Nephron progenitor cell (in vitro differentiated cells): ENCODE measurements at regions not wholly inside any gene's neighbourhood (a gene's known extent, or its start where the extent isn't known, plus 50 kb on each side); places are given as distances from the start of the nearest gene placed in this dataset.

Experiments used
- DNase-seq: peaks from one replicate; pipeline ENCODE4 v3.0.0; 2021
- H3K27ac Mint-ChIP-seq: 2 replicates; pipeline ENCODE4 v1.8.0; 2021; ENCODE audit warnings: mild to moderate bottlenecking, moderate library complexity, mixed read lengths
- H3K27me3 Mint-ChIP-seq: 2 replicates; pipeline ENCODE4 v1.8.0; 2021; ENCODE audit warnings: mild to moderate bottlenecking, low read depth, mixed read lengths; ENCODE audit not compliant: poor library complexity
- H3K36me3 Mint-ChIP-seq: 2 replicates; pipeline ENCODE4 v1.8.0; 2021; ENCODE audit warnings: low read depth, mixed read lengths
- H3K4me1 Mint-ChIP-seq: 2 replicates; pipeline ENCODE4 v1.8.0; 2021; ENCODE audit warnings: mixed read lengths
- H3K4me3 Mint-ChIP-seq: 2 replicates; pipeline ENCODE4 v1.8.0; 2021; ENCODE audit warnings: mild to moderate bottlenecking, moderate library complexity, mixed read lengths
- H3K9me3 Mint-ChIP-seq: 2 replicates; pipeline ENCODE4 v1.8.0; 2021; ENCODE audit warnings: mild to moderate bottlenecking, moderate library complexity, mixed read lengths
- TF ChIP-seq, protein P1 (sequence below): fragments of 200-600 bp; sonication (generic); IDR thresholded peaks from 2 replicates; pipeline ENCODE4 v1.5.0; 2021; ENCODE audit warnings: antibody characterized with exemption

DNA sequence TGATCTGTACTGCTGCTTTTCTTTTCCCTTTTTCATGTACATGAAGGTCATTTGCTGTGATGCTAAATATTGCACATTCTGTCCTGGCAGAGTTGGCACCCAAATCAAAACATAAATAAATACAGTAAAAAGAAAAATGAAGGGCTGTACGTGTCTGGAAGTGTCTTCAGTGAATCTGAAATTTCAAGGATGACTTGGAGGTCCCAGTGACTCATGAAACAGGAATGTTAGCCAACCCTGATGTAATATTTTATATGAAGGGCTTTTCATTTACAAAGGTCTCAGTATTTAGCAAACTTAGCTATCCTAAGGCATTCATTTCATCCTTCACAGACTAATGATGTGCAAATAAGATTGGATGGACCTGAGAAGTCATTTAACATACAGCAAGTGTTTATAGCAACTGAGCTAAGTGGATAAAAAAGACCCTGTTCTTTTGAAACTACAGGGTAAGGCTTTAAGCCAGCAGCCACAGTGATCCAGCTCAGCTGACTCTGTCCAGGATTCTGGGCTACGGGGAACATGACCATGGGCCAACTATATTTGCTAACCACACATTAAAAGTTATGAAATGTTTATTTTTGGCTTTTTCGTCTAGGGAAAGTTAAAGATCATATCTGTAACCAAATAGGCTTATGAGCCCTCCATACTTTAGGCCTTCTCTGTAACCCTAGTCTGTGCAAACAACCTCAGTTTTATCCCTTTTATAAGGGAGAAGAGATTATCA is 104.0 kb upstream of the DMRTA1 start:
- Mint-ChIP-seq H3K9me3 (no peaks in the 10 kb centered on the region), H3K4me1 (no peaks in the 10 kb centered on the region), H3K36me3 (no peaks in the 10 kb centered on the region), H3K27ac (no peak overlapping the region), H3K27me3 (no peaks in the 10 kb centered on the region), H3K4me3 (no peak overlapping the region)
- DNase-seq: no peak
- TF ChIP-seq, protein P1, sequence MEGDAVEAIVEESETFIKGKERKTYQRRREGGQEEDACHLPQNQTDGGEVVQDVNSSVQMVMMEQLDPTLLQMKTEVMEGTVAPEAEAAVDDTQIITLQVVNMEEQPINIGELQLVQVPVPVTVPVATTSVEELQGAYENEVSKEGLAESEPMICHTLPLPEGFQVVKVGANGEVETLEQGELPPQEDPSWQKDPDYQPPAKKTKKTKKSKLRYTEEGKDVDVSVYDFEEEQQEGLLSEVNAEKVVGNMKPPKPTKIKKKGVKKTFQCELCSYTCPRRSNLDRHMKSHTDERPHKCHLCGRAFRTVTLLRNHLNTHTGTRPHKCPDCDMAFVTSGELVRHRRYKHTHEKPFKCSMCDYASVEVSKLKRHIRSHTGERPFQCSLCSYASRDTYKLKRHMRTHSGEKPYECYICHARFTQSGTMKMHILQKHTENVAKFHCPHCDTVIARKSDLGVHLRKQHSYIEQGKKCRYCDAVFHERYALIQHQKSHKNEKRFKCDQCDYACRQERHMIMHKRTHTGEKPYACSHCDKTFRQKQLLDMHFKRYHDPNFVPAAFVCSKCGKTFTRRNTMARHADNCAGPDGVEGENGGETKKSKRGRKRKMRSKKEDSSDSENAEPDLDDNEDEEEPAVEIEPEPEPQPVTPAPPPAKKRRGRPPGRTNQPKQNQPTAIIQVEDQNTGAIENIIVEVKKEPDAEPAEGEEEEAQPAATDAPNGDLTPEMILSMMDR: no peak

DNA sequence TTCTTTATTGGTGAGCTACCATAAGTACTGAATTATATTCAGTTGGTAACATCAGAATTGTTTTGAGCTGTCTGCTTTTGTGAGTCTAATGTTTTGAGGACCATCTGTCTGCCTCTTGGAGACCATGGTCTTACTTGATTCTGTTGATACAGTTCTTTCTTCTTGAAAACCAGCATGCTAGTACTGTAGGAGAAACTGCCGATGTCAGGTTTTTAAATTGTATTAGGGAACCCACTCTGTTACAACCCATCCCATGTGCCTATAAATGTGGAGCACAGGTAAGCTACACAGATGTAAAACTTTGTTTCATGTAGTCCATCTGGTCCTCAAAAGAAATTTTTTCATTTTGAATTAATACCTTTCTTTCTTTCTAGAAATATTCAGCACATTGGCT is 103.4 kb upstream of the DMRTA1 start:
- no peak overlapping the region for H3K27ac Mint-ChIP-seq
- H3K27me3 Mint-ChIP-seq: no peaks in the 10 kb centered on the region
- no peak overlapping the region for H3K4me3 Mint-ChIP-seq
- H3K9me3 Mint-ChIP-seq: peaks cover 4% of the 10 kb centered on the region
- TF ChIP-seq, protein P1: no peak
- no peaks in the 10 kb centered on the region for H3K36me3 Mint-ChIP-seq
- H3K4me1 Mint-ChIP-seq: no peaks in the 10 kb centered on the region
- DNase-seq: no peak

DNA sequence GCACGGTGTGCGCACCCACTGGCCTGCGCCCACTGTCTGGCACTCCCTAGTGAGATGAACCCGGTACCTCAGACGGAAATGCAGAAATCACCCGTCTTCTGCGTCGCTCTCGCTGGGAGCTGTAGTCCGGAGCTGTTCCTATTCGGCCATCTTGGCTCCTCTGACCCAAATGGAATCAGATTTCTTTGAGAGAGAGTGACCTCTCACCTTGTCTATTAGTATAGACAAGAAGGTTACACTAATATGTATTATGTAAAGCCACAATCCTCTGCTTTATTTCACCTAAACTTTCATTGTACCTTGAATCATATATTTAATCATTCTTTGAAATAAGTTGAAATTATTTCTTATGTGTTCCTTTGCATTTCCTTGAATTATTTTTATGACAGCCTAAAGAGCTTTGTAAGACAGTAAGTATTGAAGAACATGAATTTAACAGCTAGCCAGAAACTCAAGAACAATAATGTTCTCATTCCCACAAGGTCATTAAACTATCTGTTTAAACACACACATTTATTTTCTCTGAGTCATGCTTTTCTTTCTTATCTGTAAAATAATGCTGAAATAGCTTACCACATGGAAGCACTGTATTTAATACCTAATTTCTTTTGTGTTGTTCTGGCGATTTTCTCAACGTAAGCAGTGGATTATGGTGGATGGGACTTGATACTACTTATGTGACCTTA is 91.8 kb upstream of the DMRTA1 start:
- peaks cover 25% of the 10 kb centered on the region for H3K9me3 Mint-ChIP-seq
- H3K27ac Mint-ChIP-seq: no peak overlapping the region
- DNase-seq: no peak
- no peak overlapping the region for H3K4me3 Mint-ChIP-seq
- TF ChIP-seq, protein P1: no peak
- H3K36me3 Mint-ChIP-seq: peaks cover 19% of the 10 kb centered on the region
- no peaks in the 10 kb centered on the region for H3K4me1 Mint-ChIP-seq
- H3K27me3 Mint-ChIP-seq: no peaks in the 10 kb centered on the region

DNA sequence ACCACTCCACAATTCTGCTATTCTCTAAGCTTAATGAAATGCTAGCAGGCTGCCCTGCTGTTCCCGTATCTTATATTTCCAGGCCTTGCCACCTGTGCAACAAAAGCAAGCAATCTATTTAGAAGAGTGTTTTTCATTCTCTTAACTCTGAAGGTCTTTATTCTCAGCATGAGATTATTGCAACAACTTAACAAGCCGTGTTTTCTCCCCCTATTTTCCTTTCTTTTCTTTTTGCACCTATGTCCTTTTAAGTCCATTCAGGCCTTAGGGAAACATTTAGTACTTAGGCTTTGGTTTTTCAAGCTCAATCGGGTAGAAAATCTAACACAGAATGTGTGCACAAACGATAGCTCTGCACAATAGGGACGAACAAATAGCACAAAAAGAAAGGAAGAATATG is 89.6 kb upstream of the DMRTA1 start:
- no peak for DNase-seq
- TF ChIP-seq, protein P1: no peak
- H3K27ac Mint-ChIP-seq: no peak overlapping the region
- H3K27me3 Mint-ChIP-seq: no peaks in the 10 kb centered on the region
- H3K4me3 Mint-ChIP-seq: no peak overlapping the region
- H3K9me3 Mint-ChIP-seq: peaks cover 25% of the 10 kb centered on the region
- no peaks in the 10 kb centered on the region for H3K4me1 Mint-ChIP-seq
- peaks cover 19% of the 10 kb centered on the region for H3K36me3 Mint-ChIP-seq

DNA sequence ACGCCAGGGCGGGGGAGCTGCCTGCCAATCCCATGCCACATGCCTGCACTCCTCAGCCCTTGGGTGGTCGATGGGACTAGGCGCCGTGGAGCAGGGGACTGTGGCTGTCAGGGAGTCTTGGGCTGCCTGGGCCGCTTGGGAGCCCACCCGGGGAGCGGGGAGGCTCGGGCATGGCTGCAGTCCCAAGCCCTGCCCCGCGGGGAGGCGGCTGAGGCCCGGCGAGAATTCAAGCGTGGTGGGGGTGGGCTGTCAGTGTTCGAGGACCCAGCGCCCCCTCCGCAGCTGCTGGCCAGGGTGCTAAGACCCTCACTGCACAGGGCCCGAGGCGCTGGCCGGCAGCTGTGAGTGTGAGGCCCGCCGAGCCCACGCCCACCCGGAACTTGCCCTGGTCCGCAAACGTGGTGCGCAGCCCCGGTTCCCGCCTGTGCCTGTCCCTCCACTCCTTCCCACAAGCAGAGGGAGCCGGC is 83.2 kb upstream of the DMRTA1 start:
- H3K36me3 Mint-ChIP-seq: peaks cover 5% of the 10 kb centered on the region
- TF ChIP-seq, protein P1: no peak
- no peaks in the 10 kb centered on the region for H3K27me3 Mint-ChIP-seq
- H3K4me3 Mint-ChIP-seq: no peak overlapping the region
- peaks cover 9% of the 10 kb centered on the region for H3K9me3 Mint-ChIP-seq
- H3K27ac Mint-ChIP-seq: no peak overlapping the region
- H3K4me1 Mint-ChIP-seq: no peaks in the 10 kb centered on the region
- no peak for DNase-seq

DNA sequence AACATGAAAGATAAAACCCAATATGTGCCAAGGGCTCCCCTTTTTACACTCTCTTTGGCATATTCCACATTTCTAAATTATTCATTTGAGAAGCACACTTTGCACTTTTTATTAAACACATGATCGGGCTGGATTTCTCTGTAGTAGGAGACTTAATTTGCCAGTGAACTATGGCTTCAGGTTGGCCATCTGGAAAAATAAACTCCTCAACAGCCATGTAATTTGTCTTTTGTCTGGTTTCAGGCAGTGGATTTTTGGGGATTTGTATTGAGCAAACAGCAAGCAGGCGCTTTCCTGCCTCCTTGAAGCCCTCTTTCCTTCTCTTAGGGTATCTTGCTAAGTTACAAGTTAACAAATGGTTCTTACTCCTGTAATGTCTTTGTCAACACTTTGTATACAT is 73.0 kb upstream of the DMRTA1 start:
- Mint-ChIP-seq H3K4me1 (peaks cover 11% of the 10 kb centered on the region), H3K36me3 (peaks cover 9% of the 10 kb centered on the region), H3K27ac (peak overlapping the region; percentile 98), H3K27me3 (peaks cover 5% of the 10 kb centered on the region), H3K4me3 (no peak overlapping the region), H3K9me3 (peaks cover 30% of the 10 kb centered on the region)
- DNase-seq: no peak
- TF ChIP-seq, protein P1: no peak
